ENCODE measurements at regions not wholly inside any gene's neighbourhood (a gene's known extent, or its start where the extent isn't known, plus 50 kb on each side); places are given as distances from the start of the nearest gene placed in this dataset.

- no peak for TF ChIP-seq CTCF (IDR thresholded peaks at IDR 0.05; ENCODE audit: low read depth, low read length, missing control alignments)
- DNase-seq (ENCODE audit: extremely low read depth, low read depth) = no peak
- H3K4me3 ChIP-seq (replicated peaks; ENCODE audit: low read depth, low read length) = no peak overlapping the region
Observed at GRCh38 chr21:35905963-35906345, 154.4 kb downstream of the SETD4 start.

GRCh38 chr21:35905096-35905962, 155.0 kb downstream of the SETD4 start:
- no peak overlapping the region for H3K4me3 ChIP-seq (replicated peaks; ENCODE audit: low read depth, low read length)
- TF ChIP-seq CTCF (IDR thresholded peaks at IDR 0.05; ENCODE audit: low read depth, low read length, missing control alignments) = no peak
- no peak for DNase-seq (ENCODE audit: extremely low read depth, low read depth)

GRCh38 chr21:35900539-35900938, 159.8 kb downstream of the SETD4 start:
- no peak overlapping the region for H3K4me3 ChIP-seq (replicated peaks; ENCODE audit: low read depth, low read length)
- TF ChIP-seq CTCF (IDR thresholded peaks at IDR 0.05; ENCODE audit: low read depth, low read length, missing control alignments) = no peak
- DNase-seq (ENCODE audit: extremely low read depth, low read depth) = no peak

GRCh38 chr21:35896060-35896459, 164.3 kb downstream of the SETD4 start:
- DNase-seq (ENCODE audit: extremely low read depth, low read depth) = no peak
- H3K4me3 ChIP-seq (replicated peaks; ENCODE audit: low read depth, low read length) = no peak overlapping the region
- TF ChIP-seq CTCF (IDR thresholded peaks at IDR 0.05; ENCODE audit: low read depth, low read length, missing control alignments) = no peak

- no peak overlapping the region for H3K4me3 ChIP-seq (replicated peaks; ENCODE audit: low read depth, low read length)
- no peak for DNase-seq (ENCODE audit: extremely low read depth, low read depth)
Observed at GRCh38 chr21:35895598-35895997, 164.7 kb downstream of the SETD4 start.

GRCh38 chr21:35893156-35893555, 167.2 kb downstream of the SETD4 start:
- DNase-seq (ENCODE audit: extremely low read depth, low read depth) = no peak

More at GRCh38 chr21:35895598-35895997, 164.7 kb downstream of the SETD4 start:
- no peak for TF ChIP-seq CTCF (IDR thresholded peaks at IDR 0.05; ENCODE audit: low read depth, low read length, missing control alignments)

More at GRCh38 chr21:35893156-35893555, 167.2 kb downstream of the SETD4 start:
- H3K4me3 ChIP-seq (replicated peaks; ENCODE audit: low read depth, low read length) = no peak overlapping the region
- TF ChIP-seq CTCF (IDR thresholded peaks at IDR 0.05; ENCODE audit: low read depth, low read length, missing control alignments) = no peak

All from HFF-Myc (cell line).